ENCODE measurements at regions not wholly inside any gene's neighbourhood (a gene's known extent, or its start where the extent isn't known, plus 50 kb on each side); places are given as distances from the start of the nearest gene placed in this dataset.

DNA sequence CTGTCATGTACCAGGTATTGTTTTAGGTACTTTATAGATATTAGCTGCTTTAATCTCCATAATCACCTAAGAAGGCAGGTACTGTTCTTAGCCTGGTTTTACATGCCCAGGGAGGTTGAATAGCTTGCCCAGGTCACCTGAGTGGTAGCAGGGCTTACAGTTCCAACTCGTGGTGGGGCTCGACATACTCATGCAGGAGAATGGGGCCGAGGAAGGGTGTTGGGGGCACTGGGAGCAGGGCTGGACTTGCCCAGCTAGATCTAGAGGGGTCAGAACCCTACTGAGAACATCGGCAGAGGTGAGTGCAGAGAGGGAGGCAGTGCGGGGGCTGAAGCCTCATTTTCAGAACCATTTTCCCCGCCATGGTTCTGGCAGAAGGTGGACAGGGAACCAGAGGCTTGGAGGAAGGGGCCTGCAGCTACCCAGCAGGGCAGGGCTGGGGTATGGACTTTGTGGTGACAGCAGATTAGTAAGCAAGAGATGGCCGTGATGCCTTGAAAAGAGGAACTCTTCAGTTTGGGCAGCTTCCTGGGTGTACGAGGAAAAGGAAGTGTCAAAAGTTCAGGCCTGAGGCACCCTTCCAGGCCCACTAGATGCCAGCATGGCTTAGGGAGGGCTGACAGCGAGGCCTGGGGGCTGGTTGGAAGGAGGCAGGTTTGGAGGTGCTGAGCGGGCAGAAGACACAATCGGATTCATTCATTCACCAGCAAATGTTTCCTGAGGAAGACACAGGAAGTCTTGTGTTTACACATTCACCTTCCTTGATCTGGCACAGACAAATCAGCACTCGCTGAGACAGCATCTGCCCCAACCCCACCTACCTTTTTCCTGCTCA is 54.7 kb upstream of the LYVE1 start:
- Histone ChIP-seq H3K36me3 (ENCODE audit: control insufficient read depth in 4 of 4, insufficient read depth in 3 of 4, low read depth in 1 of 4, low read length in 3 of 4) (no peaks in the 10 kb centered on the region), H3K27me3 (ENCODE audit: control insufficient read depth in 4 of 4, insufficient read depth in 4 of 4, low read length in 3 of 4) (no peaks in the 10 kb centered on the region), H3K4me1 (ENCODE audit: control insufficient read depth in 4 of 4, insufficient read depth in 4 of 4, low read length in 3 of 4) (peaks cover 0 to 5% (median 2%) of the 10 kb centered on the region in 4 donors), H3K9me3 (ENCODE audit: control insufficient read depth in 4 of 4, low read length in 3 of 4) (no peaks in the 10 kb centered on the region), H3K4me3 (ENCODE audit: low read depth in 1 of 3, low read length in 3 of 3) (no peak overlapping the region), H3K9ac (ENCODE audit: low read depth in 1 of 2, low read length in 2 of 2) (no peak overlapping the region), H3K27ac (ENCODE audit: low read depth in 1 of 2, low read length in 2 of 2) (peak overlapping the region in 1 of 2 donors; percentile 43)
- TF ChIP-seq, protein P1, sequence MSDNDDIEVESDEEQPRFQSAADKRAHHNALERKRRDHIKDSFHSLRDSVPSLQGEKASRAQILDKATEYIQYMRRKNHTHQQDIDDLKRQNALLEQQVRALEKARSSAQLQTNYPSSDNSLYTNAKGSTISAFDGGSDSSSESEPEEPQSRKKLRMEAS (IDR thresholded peaks at IDR 0.05) = no peak
- TF ChIP-seq NR2F2 (IDR thresholded peaks at IDR 0.05) (no peak), HNF4A (conservative IDR thresholded peaks at IDR 0.05) (no peak), TAF1 (conservative IDR thresholded peaks at IDR 0.05) (no peak), RAD21 (IDR thresholded peaks at IDR 0.05) (peak; percentile 18 to 55), RXRA (IDR thresholded peaks at IDR 0.05) (no peak), YY1 (IDR thresholded peaks at IDR 0.05) (no peak), FOXA2 (IDR thresholded peaks at IDR 0.05) (no peak), EGR1 (IDR thresholded peaks at IDR 0.05; ENCODE audit: low read depth in 2 of 2) (peak in 1 of 2 donors; percentile 46), GABPA (IDR thresholded peaks at IDR 0.05 in 1 of 2, conservative IDR thresholded peaks at IDR 0.05 in 1 of 2) (no peak), HNF4G (IDR thresholded peaks at IDR 0.05) (no peak), FOXA1 (IDR thresholded peaks at IDR 0.05) (no peak), JUND (IDR thresholded peaks at IDR 0.05) (no peak)
- TF ChIP-seq, protein P2, sequence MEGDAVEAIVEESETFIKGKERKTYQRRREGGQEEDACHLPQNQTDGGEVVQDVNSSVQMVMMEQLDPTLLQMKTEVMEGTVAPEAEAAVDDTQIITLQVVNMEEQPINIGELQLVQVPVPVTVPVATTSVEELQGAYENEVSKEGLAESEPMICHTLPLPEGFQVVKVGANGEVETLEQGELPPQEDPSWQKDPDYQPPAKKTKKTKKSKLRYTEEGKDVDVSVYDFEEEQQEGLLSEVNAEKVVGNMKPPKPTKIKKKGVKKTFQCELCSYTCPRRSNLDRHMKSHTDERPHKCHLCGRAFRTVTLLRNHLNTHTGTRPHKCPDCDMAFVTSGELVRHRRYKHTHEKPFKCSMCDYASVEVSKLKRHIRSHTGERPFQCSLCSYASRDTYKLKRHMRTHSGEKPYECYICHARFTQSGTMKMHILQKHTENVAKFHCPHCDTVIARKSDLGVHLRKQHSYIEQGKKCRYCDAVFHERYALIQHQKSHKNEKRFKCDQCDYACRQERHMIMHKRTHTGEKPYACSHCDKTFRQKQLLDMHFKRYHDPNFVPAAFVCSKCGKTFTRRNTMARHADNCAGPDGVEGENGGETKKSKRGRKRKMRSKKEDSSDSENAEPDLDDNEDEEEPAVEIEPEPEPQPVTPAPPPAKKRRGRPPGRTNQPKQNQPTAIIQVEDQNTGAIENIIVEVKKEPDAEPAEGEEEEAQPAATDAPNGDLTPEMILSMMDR (IDR thresholded peaks at IDR 0.05; ENCODE audit: low read depth, low read length, missing input control) = no peak
- TF ChIP-seq, protein P3, sequence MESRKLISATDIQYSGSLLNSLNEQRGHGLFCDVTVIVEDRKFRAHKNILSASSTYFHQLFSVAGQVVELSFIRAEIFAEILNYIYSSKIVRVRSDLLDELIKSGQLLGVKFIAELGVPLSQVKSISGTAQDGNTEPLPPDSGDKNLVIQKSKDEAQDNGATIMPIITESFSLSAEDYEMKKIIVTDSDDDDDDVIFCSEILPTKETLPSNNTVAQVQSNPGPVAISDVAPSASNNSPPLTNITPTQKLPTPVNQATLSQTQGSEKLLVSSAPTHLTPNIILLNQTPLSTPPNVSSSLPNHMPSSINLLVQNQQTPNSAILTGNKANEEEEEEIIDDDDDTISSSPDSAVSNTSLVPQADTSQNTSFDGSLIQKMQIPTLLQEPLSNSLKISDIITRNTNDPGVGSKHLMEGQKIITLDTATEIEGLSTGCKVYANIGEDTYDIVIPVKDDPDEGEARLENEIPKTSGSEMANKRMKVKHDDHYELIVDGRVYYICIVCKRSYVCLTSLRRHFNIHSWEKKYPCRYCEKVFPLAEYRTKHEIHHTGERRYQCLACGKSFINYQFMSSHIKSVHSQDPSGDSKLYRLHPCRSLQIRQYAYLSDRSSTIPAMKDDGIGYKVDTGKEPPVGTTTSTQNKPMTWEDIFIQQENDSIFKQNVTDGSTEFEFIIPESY (IDR thresholded peaks at IDR 0.05) = no peak
- TF ChIP-seq, protein P4, sequence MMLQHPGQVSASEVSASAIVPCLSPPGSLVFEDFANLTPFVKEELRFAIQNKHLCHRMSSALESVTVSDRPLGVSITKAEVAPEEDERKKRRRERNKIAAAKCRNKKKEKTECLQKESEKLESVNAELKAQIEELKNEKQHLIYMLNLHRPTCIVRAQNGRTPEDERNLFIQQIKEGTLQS (IDR thresholded peaks at IDR 0.05) = no peak
- TF ChIP-seq, protein P5, sequence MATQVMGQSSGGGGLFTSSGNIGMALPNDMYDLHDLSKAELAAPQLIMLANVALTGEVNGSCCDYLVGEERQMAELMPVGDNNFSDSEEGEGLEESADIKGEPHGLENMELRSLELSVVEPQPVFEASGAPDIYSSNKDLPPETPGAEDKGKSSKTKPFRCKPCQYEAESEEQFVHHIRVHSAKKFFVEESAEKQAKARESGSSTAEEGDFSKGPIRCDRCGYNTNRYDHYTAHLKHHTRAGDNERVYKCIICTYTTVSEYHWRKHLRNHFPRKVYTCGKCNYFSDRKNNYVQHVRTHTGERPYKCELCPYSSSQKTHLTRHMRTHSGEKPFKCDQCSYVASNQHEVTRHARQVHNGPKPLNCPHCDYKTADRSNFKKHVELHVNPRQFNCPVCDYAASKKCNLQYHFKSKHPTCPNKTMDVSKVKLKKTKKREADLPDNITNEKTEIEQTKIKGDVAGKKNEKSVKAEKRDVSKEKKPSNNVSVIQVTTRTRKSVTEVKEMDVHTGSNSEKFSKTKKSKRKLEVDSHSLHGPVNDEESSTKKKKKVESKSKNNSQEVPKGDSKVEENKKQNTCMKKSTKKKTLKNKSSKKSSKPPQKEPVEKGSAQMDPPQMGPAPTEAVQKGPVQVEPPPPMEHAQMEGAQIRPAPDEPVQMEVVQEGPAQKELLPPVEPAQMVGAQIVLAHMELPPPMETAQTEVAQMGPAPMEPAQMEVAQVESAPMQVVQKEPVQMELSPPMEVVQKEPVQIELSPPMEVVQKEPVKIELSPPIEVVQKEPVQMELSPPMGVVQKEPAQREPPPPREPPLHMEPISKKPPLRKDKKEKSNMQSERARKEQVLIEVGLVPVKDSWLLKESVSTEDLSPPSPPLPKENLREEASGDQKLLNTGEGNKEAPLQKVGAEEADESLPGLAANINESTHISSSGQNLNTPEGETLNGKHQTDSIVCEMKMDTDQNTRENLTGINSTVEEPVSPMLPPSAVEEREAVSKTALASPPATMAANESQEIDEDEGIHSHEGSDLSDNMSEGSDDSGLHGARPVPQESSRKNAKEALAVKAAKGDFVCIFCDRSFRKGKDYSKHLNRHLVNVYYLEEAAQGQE (IDR thresholded peaks at IDR 0.05) = no peak
- DNase-seq (ENCODE audit: low spot score) = no peak
- 75% methylated on average over 12 of the region's 12 CpGs for WGBS

Measured in liver (tissue), 8 donors.